ENCODE measurements at regions not wholly inside any gene's neighbourhood (a gene's known extent, or its start where the extent isn't known, plus 50 kb on each side); places are given as distances from the start of the nearest gene placed in this dataset.

- TF ChIP-seq, protein P1, sequence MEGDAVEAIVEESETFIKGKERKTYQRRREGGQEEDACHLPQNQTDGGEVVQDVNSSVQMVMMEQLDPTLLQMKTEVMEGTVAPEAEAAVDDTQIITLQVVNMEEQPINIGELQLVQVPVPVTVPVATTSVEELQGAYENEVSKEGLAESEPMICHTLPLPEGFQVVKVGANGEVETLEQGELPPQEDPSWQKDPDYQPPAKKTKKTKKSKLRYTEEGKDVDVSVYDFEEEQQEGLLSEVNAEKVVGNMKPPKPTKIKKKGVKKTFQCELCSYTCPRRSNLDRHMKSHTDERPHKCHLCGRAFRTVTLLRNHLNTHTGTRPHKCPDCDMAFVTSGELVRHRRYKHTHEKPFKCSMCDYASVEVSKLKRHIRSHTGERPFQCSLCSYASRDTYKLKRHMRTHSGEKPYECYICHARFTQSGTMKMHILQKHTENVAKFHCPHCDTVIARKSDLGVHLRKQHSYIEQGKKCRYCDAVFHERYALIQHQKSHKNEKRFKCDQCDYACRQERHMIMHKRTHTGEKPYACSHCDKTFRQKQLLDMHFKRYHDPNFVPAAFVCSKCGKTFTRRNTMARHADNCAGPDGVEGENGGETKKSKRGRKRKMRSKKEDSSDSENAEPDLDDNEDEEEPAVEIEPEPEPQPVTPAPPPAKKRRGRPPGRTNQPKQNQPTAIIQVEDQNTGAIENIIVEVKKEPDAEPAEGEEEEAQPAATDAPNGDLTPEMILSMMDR (IDR thresholded peaks at IDR 0.05; ENCODE audit: insufficient read depth, low read depth, low read length), result no peak
- no peak for TF ChIP-seq EZH2 (IDR thresholded peaks at IDR 0.05; ENCODE audit: insufficient read depth, low read length)
Observed at GRCh38 chr5:104146652-104147051, 584.1 kb upstream of the NUDT12 start.

Data from astrocyte (in vitro differentiated cells and primary cell).